HCT116 (cell line): ENCODE measurements at regions not wholly inside any gene's neighbourhood (a gene's known extent, or its start where the extent isn't known, plus 50 kb on each side); places are given as distances from the start of the nearest gene placed in this dataset.

Experiments
- ATAC-seq: fragments of 200-7000 bp; cut with Tn5 transposase; 2 replicates; pipeline ENCODE4 v1.9.1; 2020; ENCODE audit warnings: mild to moderate bottlenecking, moderate library complexity
- BruUV-seq: library from RNA; stranded (reverse); fragments of 400-500 nt; replicated peaks from 2 replicates; lab custom pipeline; 2021; lab: Mats Ljungman, UMichigan
- CTCF ChIA-PET: fragments of 300-600 bp; sonication (Branson Sonifier 250); formaldehyde crosslinking; loops from one replicate; lab custom pipeline; 2021; ENCODE audit warnings: antibody characterized with exemption; lab: Charles Lee
- POLR2A ChIA-PET: fragments of 300-600, 350-600 bp; sonication (Branson Sonifier 250); formaldehyde crosslinking; loops from one replicate; lab custom pipeline; 2021; ENCODE audit warnings: antibody characterized with exemption; lab: Charles Lee
- RAD21 ChIA-PET, 2 experiments: fragments of 300-600 bp; sonication (Branson Sonifier 250); formaldehyde crosslinking; loops; one replicate each; lab custom pipeline; 2023; ENCODE audit warnings: low total read pairs in 2 of 2; ENCODE audit not compliant: uncharacterized antibody in 2 of 2, unreplicated experiment in 2 of 2, low non-redundant PET in 1 of 2; lab: Charles Lee
- DNase-seq: peaks from one replicate; pipeline ENCODE4 v3.0.0-alpha.2; 2010; ENCODE audit warnings: low read depth, low spot score
- H2AFZ ChIP-seq: fragments of 200-600 bp; shearing (Covaris generic), sonication (generic); 2 replicates; pipeline ENCODE4 v1.6.1; 2017; ENCODE audit warnings: low read depth, mixed run types, mixed read lengths, antibody characterized with exemption, low read length; ENCODE audit not compliant: poor library complexity, severe bottlenecking
- H3K27ac ChIP-seq: 2 replicates; pipeline ENCODE4 v1.5.1; 2012; ENCODE audit warnings: low read depth, low read length
- H3K27me3 ChIP-seq: fragments of 200-600 bp; sonication (generic); 2 replicates; pipeline ENCODE4 v1.6.1; 2016; ENCODE audit warnings: mixed run types, low read length, mixed read lengths; ENCODE audit not compliant: insufficient read depth
- H3K36me3 ChIP-seq, 2 experiments: fragments of 200-500 bp in 1 of 2; fragments of 200-600 bp in 1 of 2; sonication (Bioruptor generic) in 1 of 2; sonication (generic) in 1 of 2; 2 replicates each; pipeline versions ENCODE4 v1.5.1 to v1.6.1; 2014 to 2016; ENCODE audit warnings: low read length in 2 of 2, inconsistent platforms in 1 of 2, mixed read lengths in 1 of 2, mixed run types in 1 of 2; ENCODE audit not compliant: insufficient read depth in 2 of 2, control insufficient read depth in 1 of 2
- H3K4me1 ChIP-seq, 2 experiments: fragments of 200-600 bp in 1 of 2; sonication (generic) in 1 of 2; 2 replicates each; pipeline versions ENCODE4 v1.5.1 to v1.6.1; 2012 to 2017; ENCODE audit warnings: low read length in 2 of 2, inconsistent platforms in 1 of 2, mild to moderate bottlenecking in 1 of 2, mixed read lengths in 1 of 2, mixed run types in 1 of 2, moderate library complexity in 1 of 2; ENCODE audit not compliant: insufficient read depth in 2 of 2, control insufficient read depth in 1 of 2
- H3K4me2 ChIP-seq: fragments of 200-600 bp; sonication (generic); 2 replicates; pipeline ENCODE4 v1.6.1; 2017; ENCODE audit warnings: mixed run types, low read length, mixed read lengths
- H3K4me3 ChIP-seq, 2 experiments: fragments of 200-600 bp in 1 of 2; sonication (generic) in 1 of 2; replicated peaks in 1 of 2; 2 replicates each; pipeline ENCODE4 v1.5.1; 2011 to 2016; ENCODE audit warnings: low read length in 2 of 2, control low read depth in 1 of 2, low read depth in 1 of 2, mild to moderate bottlenecking in 1 of 2, mixed read lengths in 1 of 2, mixed run types in 1 of 2
- H3K79me2 ChIP-seq: fragments of 200-600 bp; sonication (generic); 2 replicates; pipeline ENCODE4 v1.6.1; 2017; ENCODE audit warnings: mild to moderate bottlenecking, mixed run types, low read length, moderate library complexity, mixed read lengths; ENCODE audit not compliant: insufficient read depth
- H3K9ac ChIP-seq: fragments of 200-600 bp; sonication (generic); 2 replicates; pipeline ENCODE4 v1.6.1; 2016; ENCODE audit warnings: low read length, mixed read lengths
- H3K9me2 ChIP-seq: fragments of 200-600 bp; sonication (generic), shearing (Covaris generic); 2 replicates; pipeline ENCODE4 v1.6.1; 2017; ENCODE audit warnings: mixed run types, mild to moderate bottlenecking, moderate library complexity; ENCODE audit not compliant: insufficient read depth
- H3K9me3 ChIP-seq, 2 experiments: fragments of 200-500 bp in 1 of 2; fragments of 200-600 bp in 1 of 2; sonication (Bioruptor generic) in 1 of 2; sonication (generic) in 1 of 2; 2 replicates each; pipeline ENCODE4 v1.6.1; 2014 to 2017; ENCODE audit warnings: low read length in 2 of 2, mixed read lengths in 2 of 2, inconsistent platforms in 1 of 2, low read depth in 1 of 2, mild to moderate bottlenecking in 1 of 2, mixed run types in 1 of 2, moderate library complexity in 1 of 2; ENCODE audit not compliant: control insufficient read depth in 1 of 2, insufficient read depth in 1 of 2
- H4K20me1 ChIP-seq: fragments of 200-600 bp; sonication (generic), shearing (Covaris generic); 2 replicates; pipeline ENCODE4 v1.6.1; 2017; ENCODE audit warnings: mixed run types, mild to moderate bottlenecking, moderate library complexity; ENCODE audit not compliant: insufficient read depth
- CBX3 ChIP-seq: IDR thresholded peaks from 2 replicates; pipeline ENCODE4 v1.6.1; 2012; ENCODE audit warnings: low read depth
- CEBPB ChIP-seq: IDR thresholded peaks from 2 replicates; pipeline ENCODE4 v1.6.1; 2012; ENCODE audit warnings: low read depth
- EZH2 ChIP-seq: fragments of 200-600 bp; sonication (generic); IDR thresholded peaks from 2 replicates; pipeline ENCODE4 v1.6.1; 2017; ENCODE audit warnings: antibody characterized with exemption, mixed run types
- FOSL1 ChIP-seq: IDR thresholded peaks from 2 replicates; pipeline ENCODE4 v1.6.1; 2012; ENCODE audit warnings: low read depth
- POLR2AphosphoS5 ChIP-seq: IDR thresholded peaks from 2 replicates; pipeline ENCODE4 v1.6.1; 2011; ENCODE audit warnings: mild to moderate bottlenecking, low read depth, low read length, moderate library complexity
- RAD21 ChIP-seq: IDR thresholded peaks from 2 replicates; pipeline ENCODE4 v1.6.1; 2012; ENCODE audit warnings: low read depth, mild to moderate bottlenecking
- YY1 ChIP-seq: IDR thresholded peaks from 2 replicates; pipeline ENCODE4 v1.6.1; 2011; ENCODE audit warnings: low read length, low read depth, moderate library complexity, mild to moderate bottlenecking; ENCODE audit not compliant: insufficient replicate concordance; ENCODE audit errors: extremely low read depth
- intact Hi-C: fragments of 100-400 bp; cut with micrococcal nuclease; formaldehyde crosslinking; loops from 2 replicates; pipeline ENCODE4 v1.10.0; 2022
- TF ChIP-seq, protein P1 (sequence below): IDR thresholded peaks from 2 replicates; pipeline ENCODE4 v1.6.1; 2012; ENCODE audit warnings: low read depth
- TF ChIP-seq, protein P2 (sequence below): IDR thresholded peaks from 2 replicates; pipeline ENCODE4 v1.6.1; 2012

DNA sequence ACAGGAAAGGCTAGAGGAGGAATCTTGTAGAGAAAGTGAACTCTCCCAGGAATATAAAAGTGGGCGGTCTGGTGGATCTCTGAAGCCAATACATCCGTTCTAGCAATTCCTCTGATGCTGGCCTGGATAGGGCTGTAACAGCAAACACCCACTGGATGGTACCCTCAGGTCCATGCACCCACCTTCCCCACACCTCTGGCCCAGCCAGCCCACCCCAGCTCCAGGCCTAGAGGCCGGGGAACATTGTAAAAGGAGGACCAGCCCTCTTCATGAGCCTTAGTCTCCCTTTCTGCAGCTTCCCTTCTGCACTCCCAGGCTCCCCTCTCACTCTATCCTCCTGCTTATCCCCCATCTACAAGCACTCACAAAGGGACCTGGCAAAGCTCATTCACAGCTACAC is 443.9 kb downstream of the BUD13 start (continued):
- TF ChIP-seq YY1: no peak
- no peak for TF ChIP-seq FOSL1
- TF ChIP-seq CEBPB: no peak

DNA sequence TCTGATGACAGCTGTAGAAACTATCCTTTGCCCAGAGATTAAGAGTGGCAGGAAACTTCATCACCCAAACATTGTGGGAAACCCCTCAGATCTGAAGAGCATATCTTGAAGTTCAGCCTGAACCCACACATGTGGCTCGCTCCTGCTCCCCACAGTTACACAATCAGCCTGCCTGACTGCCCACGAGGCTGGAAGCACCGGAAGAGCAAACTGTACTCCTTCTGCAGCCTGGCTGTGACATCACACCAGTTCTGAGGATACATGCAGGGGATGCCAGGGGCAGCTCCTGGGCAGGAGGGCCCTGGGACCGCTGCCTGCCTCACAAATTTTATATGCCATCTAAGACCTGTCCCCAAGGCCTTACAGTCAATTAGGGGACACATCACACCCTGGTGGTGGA is 444.4 kb downstream of the BUD13 start:
- Histone ChIP-seq H3K79me2 (no peaks in the 10 kb centered on the region), H3K9me2 (no peaks in the 10 kb centered on the region), H3K4me1 (no peaks in the 10 kb centered on the region), H4K20me1 (no peaks in the 10 kb centered on the region), H3K9ac (no peak overlapping the region), H2AFZ (no peak overlapping the region), H3K4me3 (no peak overlapping the region), H3K27me3 (peaks cover 8% of the 10 kb centered on the region; the same call in 1 of the 2 replicates), H3K4me2 (no peak overlapping the region), H3K9me3 (no peaks in the 10 kb centered on the region), H3K27ac (no peak overlapping the region), H3K36me3 (no peaks in the 10 kb centered on the region)
- POLR2A ChIA-PET: no interaction called here
- RAD21 ChIA-PET: no interaction called here
- no peak for DNase-seq
- CTCF ChIA-PET: no interaction called here
- TF ChIP-seq EZH2 (no peak), POLR2AphosphoS5 (no peak), YY1 (no peak), CBX3 (no peak), RAD21 (no peak)
- TF ChIP-seq, protein P1, sequence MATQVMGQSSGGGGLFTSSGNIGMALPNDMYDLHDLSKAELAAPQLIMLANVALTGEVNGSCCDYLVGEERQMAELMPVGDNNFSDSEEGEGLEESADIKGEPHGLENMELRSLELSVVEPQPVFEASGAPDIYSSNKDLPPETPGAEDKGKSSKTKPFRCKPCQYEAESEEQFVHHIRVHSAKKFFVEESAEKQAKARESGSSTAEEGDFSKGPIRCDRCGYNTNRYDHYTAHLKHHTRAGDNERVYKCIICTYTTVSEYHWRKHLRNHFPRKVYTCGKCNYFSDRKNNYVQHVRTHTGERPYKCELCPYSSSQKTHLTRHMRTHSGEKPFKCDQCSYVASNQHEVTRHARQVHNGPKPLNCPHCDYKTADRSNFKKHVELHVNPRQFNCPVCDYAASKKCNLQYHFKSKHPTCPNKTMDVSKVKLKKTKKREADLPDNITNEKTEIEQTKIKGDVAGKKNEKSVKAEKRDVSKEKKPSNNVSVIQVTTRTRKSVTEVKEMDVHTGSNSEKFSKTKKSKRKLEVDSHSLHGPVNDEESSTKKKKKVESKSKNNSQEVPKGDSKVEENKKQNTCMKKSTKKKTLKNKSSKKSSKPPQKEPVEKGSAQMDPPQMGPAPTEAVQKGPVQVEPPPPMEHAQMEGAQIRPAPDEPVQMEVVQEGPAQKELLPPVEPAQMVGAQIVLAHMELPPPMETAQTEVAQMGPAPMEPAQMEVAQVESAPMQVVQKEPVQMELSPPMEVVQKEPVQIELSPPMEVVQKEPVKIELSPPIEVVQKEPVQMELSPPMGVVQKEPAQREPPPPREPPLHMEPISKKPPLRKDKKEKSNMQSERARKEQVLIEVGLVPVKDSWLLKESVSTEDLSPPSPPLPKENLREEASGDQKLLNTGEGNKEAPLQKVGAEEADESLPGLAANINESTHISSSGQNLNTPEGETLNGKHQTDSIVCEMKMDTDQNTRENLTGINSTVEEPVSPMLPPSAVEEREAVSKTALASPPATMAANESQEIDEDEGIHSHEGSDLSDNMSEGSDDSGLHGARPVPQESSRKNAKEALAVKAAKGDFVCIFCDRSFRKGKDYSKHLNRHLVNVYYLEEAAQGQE: no peak
- TF ChIP-seq, protein P2, sequence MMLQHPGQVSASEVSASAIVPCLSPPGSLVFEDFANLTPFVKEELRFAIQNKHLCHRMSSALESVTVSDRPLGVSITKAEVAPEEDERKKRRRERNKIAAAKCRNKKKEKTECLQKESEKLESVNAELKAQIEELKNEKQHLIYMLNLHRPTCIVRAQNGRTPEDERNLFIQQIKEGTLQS: no peak
- intact Hi-C loops: no loop called here
- no TSS peak for BruUV-seq
- ATAC-seq: no peak
